ENCODE measurements at regions not wholly inside any gene's neighbourhood (a gene's known extent, or its start where the extent isn't known, plus 50 kb on each side); places are given as distances from the start of the nearest gene placed in this dataset.

- no peak for TF ChIP-seq CTCF (IDR thresholded peaks at IDR 0.05)
- TF ChIP-seq POLR2A (IDR thresholded peaks at IDR 0.05) = no peak
These were observed 137.3 kb upstream of the GJB5 start for GRCh38 chr1:34617321-34618118.
